ENCODE measurements at regions not wholly inside any gene's neighbourhood (a gene's known extent, or its start where the extent isn't known, plus 50 kb on each side); places are given as distances from the start of the nearest gene placed in this dataset.
A peak's percentile ranks its signal among the peaks of the same experiment; 100 is the strongest.
"Not testable (repeated sequence)": the region's sequence is repeated elsewhere in the genome, so short reads cannot be mapped to it uniquely, and the experiment has no call there.

GRCh38 chr12:100083308-100083707, 59.4 kb downstream of the BLTP3B start:
- Histone ChIP-seq H3K36me3 (peaks cover 16% of the 10 kb centered on the region), H3K9me3 (ENCODE audit: low read depth) (no peaks in the 10 kb centered on the region), H3K9ac (no peak overlapping the region), H3F3A (ENCODE audit: low read depth) (no peaks in the 10 kb centered on the region), H2AFZ (replicated peaks) (no peak overlapping the region), H3K4me2 (no peak overlapping the region), H4K20me1 (ENCODE audit: low read depth) (no peaks in the 10 kb centered on the region), H3K27me3 (no peaks in the 10 kb centered on the region), H3K79me2 (ENCODE audit: low read depth) (no peaks in the 10 kb centered on the region), H3K4me1 (no peaks in the 10 kb centered on the region), H3K4me3 (no peak overlapping the region), H3K27ac (no peak overlapping the region)
- TF ChIP-seq EZH2phosphoT487 (IDR thresholded peaks at IDR 0.05) = no peak
- no peak for TF ChIP-seq CTCF (IDR thresholded peaks at IDR 0.05)
- no peak for TF ChIP-seq EZH2 (IDR thresholded peaks at IDR 0.05)
- H3K4me1 Mint-ChIP-seq = no peaks in the 10 kb centered on the region
- no peaks in the 10 kb centered on the region for H3K27me3 Mint-ChIP-seq (ENCODE audit: insufficient read depth, low read depth)
- peaks cover 27% of the 10 kb centered on the region for H3K9me3 Mint-ChIP-seq
- H3K36me3 Mint-ChIP-seq = peaks cover 46% of the 10 kb centered on the region
- no peak overlapping the region for H3K4me3 Mint-ChIP-seq
- DNase-seq (ENCODE audit: low spot score) = no peak
- no peak overlapping the region for H3K27ac Mint-ChIP-seq

GRCh38 chr12:100078777-100079176, 63.9 kb downstream of the BLTP3B start:
- H3K4me3 Mint-ChIP-seq; H3K4me1 Mint-ChIP-seq; H3K9me3 ChIP-seq (ENCODE audit: low read depth); H4K20me1 ChIP-seq (ENCODE audit: low read depth); DNase-seq (ENCODE audit: low spot score); H3K9ac ChIP-seq; H3K27me3 Mint-ChIP-seq (ENCODE audit: insufficient read depth, low read depth); H3K27ac ChIP-seq; H3K4me3 ChIP-seq; H2AFZ ChIP-seq (replicated peaks); H3K4me1 ChIP-seq; H3K4me2 ChIP-seq; H3F3A ChIP-seq (ENCODE audit: low read depth); H3K27me3 ChIP-seq; H3K79me2 ChIP-seq (ENCODE audit: low read depth); H3K27ac Mint-ChIP-seq: not testable (repeated sequence)
- Mint-ChIP-seq H3K36me3 (peaks cover 62% of the 10 kb centered on the region), H3K9me3 (peaks cover 27% of the 10 kb centered on the region)
- H3K36me3 ChIP-seq = peaks cover 16% of the 10 kb centered on the region

GRCh38 chr12:100077367-100077766, 65.3 kb downstream of the BLTP3B start:
- H3K79me2 ChIP-seq (ENCODE audit: low read depth) = no peaks in the 10 kb centered on the region
- Mint-ChIP-seq H3K4me1 (no peaks in the 10 kb centered on the region), H3K9me3 (peaks cover 27% of the 10 kb centered on the region), H3K27ac (no peak overlapping the region), H3K4me3 (no peak overlapping the region), H3K27me3 (ENCODE audit: insufficient read depth, low read depth) (no peaks in the 10 kb centered on the region), H3K36me3 (peaks cover 56% of the 10 kb centered on the region)
- TF ChIP-seq EZH2 (IDR thresholded peaks at IDR 0.05) (no peak), CTCF (IDR thresholded peaks at IDR 0.05) (peak; percentile 31), EZH2phosphoT487 (IDR thresholded peaks at IDR 0.05) (no peak)
- DNase-seq (ENCODE audit: low spot score) = no peak
- H3K4me3 ChIP-seq = no peak overlapping the region
- H3K27ac ChIP-seq = no peak overlapping the region
- H4K20me1 ChIP-seq (ENCODE audit: low read depth) = no peaks in the 10 kb centered on the region
- H3K36me3 ChIP-seq = peaks cover 6% of the 10 kb centered on the region
- no peaks in the 10 kb centered on the region for H3K4me1 ChIP-seq
- H3K4me2 ChIP-seq = no peak overlapping the region
- no peak overlapping the region for H3K9ac ChIP-seq
- no peaks in the 10 kb centered on the region for H3K27me3 ChIP-seq
- no peaks in the 10 kb centered on the region for H3F3A ChIP-seq (ENCODE audit: low read depth)
- no peak overlapping the region for H2AFZ ChIP-seq (replicated peaks)
- no peaks in the 10 kb centered on the region for H3K9me3 ChIP-seq (ENCODE audit: low read depth)

GRCh38 chr12:100075598-100075997, 67.1 kb downstream of the BLTP3B start:
- TF ChIP-seq CTCF (IDR thresholded peaks at IDR 0.05) = no peak
- TF ChIP-seq EZH2 (IDR thresholded peaks at IDR 0.05) = no peak
- TF ChIP-seq EZH2phosphoT487 (IDR thresholded peaks at IDR 0.05) = no peak
- Mint-ChIP-seq H3K9me3 (peaks cover 17% of the 10 kb centered on the region), H3K4me3 (no peak overlapping the region), H3K27ac (no peak overlapping the region), H3K36me3 (peaks cover 44% of the 10 kb centered on the region), H3K27me3 (ENCODE audit: insufficient read depth, low read depth) (no peaks in the 10 kb centered on the region), H3K4me1 (no peaks in the 10 kb centered on the region)
- H3K79me2 ChIP-seq (ENCODE audit: low read depth) = no peaks in the 10 kb centered on the region
- no peaks in the 10 kb centered on the region for H4K20me1 ChIP-seq (ENCODE audit: low read depth)
- DNase-seq (ENCODE audit: low spot score) = no peak
- no peaks in the 10 kb centered on the region for H3K36me3 ChIP-seq
- H3K4me3 ChIP-seq = no peak overlapping the region
- H3K9ac ChIP-seq = no peak overlapping the region
- H3K4me1 ChIP-seq = no peaks in the 10 kb centered on the region
- no peaks in the 10 kb centered on the region for H3K27me3 ChIP-seq
- H3K4me2 ChIP-seq = no peak overlapping the region
- H3F3A ChIP-seq (ENCODE audit: low read depth) = no peaks in the 10 kb centered on the region
- no peak overlapping the region for H2AFZ ChIP-seq (replicated peaks)
- H3K9me3 ChIP-seq (ENCODE audit: low read depth) = no peaks in the 10 kb centered on the region
- no peak overlapping the region for H3K27ac ChIP-seq

All from neural progenitor cell (in vitro differentiated cells).